ENCODE measurements at regions not wholly inside any gene's neighbourhood (a gene's known extent, or its start where the extent isn't known, plus 50 kb on each side); places are given as distances from the start of the nearest gene placed in this dataset.

GRCh38 chr5:153879596-153879995 is 159.1 kb downstream of the FAM114A2 start:
- Histone ChIP-seq H3K27me3 (ENCODE audit: insufficient read depth, low read length) (no peaks in the 10 kb centered on the region), H3K79me2 (ENCODE audit: insufficient read depth, low read length) (no peaks in the 10 kb centered on the region), H2AFZ (ENCODE audit: low read length) (no peak overlapping the region), H3K9me3 (ENCODE audit: low read depth, low read length) (no peaks in the 10 kb centered on the region), H3K4me1 (ENCODE audit: insufficient read depth, low read length) (peaks cover 6% of the 10 kb centered on the region), H3K4me2 (ENCODE audit: insufficient read depth, low read length) (no peak overlapping the region), H3K4me3 (ENCODE audit: insufficient read depth, low read length) (no peak overlapping the region), H4K20me1 (ENCODE audit: insufficient read depth, low read length) (no peaks in the 10 kb centered on the region), H3K27ac (ENCODE audit: low read depth, low read length) (no peak overlapping the region), H3K36me3 (ENCODE audit: insufficient read depth, low read length) (no peaks in the 10 kb centered on the region)
- no peak for DNase-seq (ENCODE audit: insufficient read length, low spot score, missing footprints)
- TF ChIP-seq, protein P1, sequence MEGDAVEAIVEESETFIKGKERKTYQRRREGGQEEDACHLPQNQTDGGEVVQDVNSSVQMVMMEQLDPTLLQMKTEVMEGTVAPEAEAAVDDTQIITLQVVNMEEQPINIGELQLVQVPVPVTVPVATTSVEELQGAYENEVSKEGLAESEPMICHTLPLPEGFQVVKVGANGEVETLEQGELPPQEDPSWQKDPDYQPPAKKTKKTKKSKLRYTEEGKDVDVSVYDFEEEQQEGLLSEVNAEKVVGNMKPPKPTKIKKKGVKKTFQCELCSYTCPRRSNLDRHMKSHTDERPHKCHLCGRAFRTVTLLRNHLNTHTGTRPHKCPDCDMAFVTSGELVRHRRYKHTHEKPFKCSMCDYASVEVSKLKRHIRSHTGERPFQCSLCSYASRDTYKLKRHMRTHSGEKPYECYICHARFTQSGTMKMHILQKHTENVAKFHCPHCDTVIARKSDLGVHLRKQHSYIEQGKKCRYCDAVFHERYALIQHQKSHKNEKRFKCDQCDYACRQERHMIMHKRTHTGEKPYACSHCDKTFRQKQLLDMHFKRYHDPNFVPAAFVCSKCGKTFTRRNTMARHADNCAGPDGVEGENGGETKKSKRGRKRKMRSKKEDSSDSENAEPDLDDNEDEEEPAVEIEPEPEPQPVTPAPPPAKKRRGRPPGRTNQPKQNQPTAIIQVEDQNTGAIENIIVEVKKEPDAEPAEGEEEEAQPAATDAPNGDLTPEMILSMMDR (IDR thresholded peaks at IDR 0.05; ENCODE audit: extremely low read depth, low read depth, low read length), result no peak

- no peak for DNase-seq (ENCODE audit: insufficient read length, low spot score, missing footprints)
- no peaks in the 10 kb centered on the region for H3K4me1 ChIP-seq (ENCODE audit: insufficient read depth, low read length)
- no peaks in the 10 kb centered on the region for H3K79me2 ChIP-seq (ENCODE audit: insufficient read depth, low read length)
- no peak overlapping the region for H3K4me3 ChIP-seq (ENCODE audit: insufficient read depth, low read length)
- H3K27me3 ChIP-seq (ENCODE audit: insufficient read depth, low read length), result no peaks in the 10 kb centered on the region
- no peaks in the 10 kb centered on the region for H3K9me3 ChIP-seq (ENCODE audit: low read depth, low read length)
- no peak overlapping the region for H2AFZ ChIP-seq (ENCODE audit: low read length)
- H3K4me2 ChIP-seq (ENCODE audit: insufficient read depth, low read length), result no peak overlapping the region
- H4K20me1 ChIP-seq (ENCODE audit: insufficient read depth, low read length), result no peaks in the 10 kb centered on the region
- H3K27ac ChIP-seq (ENCODE audit: low read depth, low read length), result no peak overlapping the region
- TF ChIP-seq, protein P1 (IDR thresholded peaks at IDR 0.05; ENCODE audit: extremely low read depth, low read depth, low read length), result no peak
- H3K36me3 ChIP-seq (ENCODE audit: insufficient read depth, low read length), result no peaks in the 10 kb centered on the region
Measured at GRCh38 chr5:153866176-153866575, 172.5 kb downstream of the FAM114A2 start.

GRCh38 chr5:153865016-153865415 is 173.7 kb downstream of the FAM114A2 start:
- DNase-seq (ENCODE audit: insufficient read length, low spot score, missing footprints), result no peak
- TF ChIP-seq, protein P1 (IDR thresholded peaks at IDR 0.05; ENCODE audit: extremely low read depth, low read depth, low read length), result no peak
- no peaks in the 10 kb centered on the region for H3K79me2 ChIP-seq (ENCODE audit: insufficient read depth, low read length)
- H3K27ac ChIP-seq (ENCODE audit: low read depth, low read length), result no peak overlapping the region
- H3K4me1 ChIP-seq (ENCODE audit: insufficient read depth, low read length), result no peaks in the 10 kb centered on the region
- no peaks in the 10 kb centered on the region for H3K9me3 ChIP-seq (ENCODE audit: low read depth, low read length)
- H3K4me2 ChIP-seq (ENCODE audit: insufficient read depth, low read length), result no peak overlapping the region
- H3K27me3 ChIP-seq (ENCODE audit: insufficient read depth, low read length), result no peaks in the 10 kb centered on the region
- no peaks in the 10 kb centered on the region for H4K20me1 ChIP-seq (ENCODE audit: insufficient read depth, low read length)
- H2AFZ ChIP-seq (ENCODE audit: low read length), result no peak overlapping the region
- H3K4me3 ChIP-seq (ENCODE audit: insufficient read depth, low read length), result no peak overlapping the region
- H3K36me3 ChIP-seq (ENCODE audit: insufficient read depth, low read length), result no peaks in the 10 kb centered on the region

GRCh38 chr5:153863951-153864350 is 174.8 kb downstream of the FAM114A2 start:
- H2AFZ ChIP-seq (ENCODE audit: low read length), result no peak overlapping the region
- no peak overlapping the region for H3K4me2 ChIP-seq (ENCODE audit: insufficient read depth, low read length)
- H3K36me3 ChIP-seq (ENCODE audit: insufficient read depth, low read length), result no peaks in the 10 kb centered on the region
- H3K79me2 ChIP-seq (ENCODE audit: insufficient read depth, low read length), result no peaks in the 10 kb centered on the region
- TF ChIP-seq, protein P1 (IDR thresholded peaks at IDR 0.05; ENCODE audit: extremely low read depth, low read depth, low read length), result no peak
- no peak overlapping the region for H3K27ac ChIP-seq (ENCODE audit: low read depth, low read length)
- H3K4me1 ChIP-seq (ENCODE audit: insufficient read depth, low read length), result no peaks in the 10 kb centered on the region
- H3K9me3 ChIP-seq (ENCODE audit: low read depth, low read length), result no peaks in the 10 kb centered on the region
- no peaks in the 10 kb centered on the region for H3K27me3 ChIP-seq (ENCODE audit: insufficient read depth, low read length)
- no peak for DNase-seq (ENCODE audit: insufficient read length, low spot score, missing footprints)
- H3K4me3 ChIP-seq (ENCODE audit: insufficient read depth, low read length), result no peak overlapping the region
- no peaks in the 10 kb centered on the region for H4K20me1 ChIP-seq (ENCODE audit: insufficient read depth, low read length)
